ENCODE measurements at regions not wholly inside any gene's neighbourhood (a gene's known extent, or its start where the extent isn't known, plus 50 kb on each side); places are given as distances from the start of the nearest gene placed in this dataset.
A peak's percentile ranks its signal among the peaks of the same experiment; 100 is the strongest.

DNA sequence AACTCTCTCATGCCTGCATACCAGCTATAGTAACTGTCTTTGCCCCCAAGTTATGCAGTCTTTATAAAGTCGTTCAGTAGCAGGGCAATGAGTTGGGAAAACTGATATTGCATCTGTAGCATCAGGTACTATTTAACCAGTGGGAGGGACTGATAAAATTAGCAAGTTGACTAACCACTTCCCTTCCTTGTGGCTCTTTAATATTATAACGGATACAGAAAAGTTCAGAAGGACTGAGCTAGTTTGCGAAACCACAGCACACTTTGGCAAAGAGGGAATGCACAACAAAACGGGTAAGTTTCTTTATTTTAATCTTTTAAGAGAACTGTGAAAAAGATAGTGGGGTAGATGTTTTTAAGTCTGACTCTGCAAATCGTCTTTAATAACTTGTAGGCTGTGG lies 205.3 kb upstream of the HDAC9 start:
- Histone ChIP-seq H3K9me3 (no peaks in the 10 kb centered on the region), H3K36me3 (no peaks in the 10 kb centered on the region), H3K4me1 (peaks cover 0 to 5% (median 0%) of the 10 kb centered on the region in 3 donors), H3K27ac (no peak overlapping the region), H3K27me3 (no peaks in the 10 kb centered on the region), H3K4me3 (no peak overlapping the region)
- intact Hi-C loops (cut with DNase I): no loop called here
- TF ChIP-seq, protein P1, sequence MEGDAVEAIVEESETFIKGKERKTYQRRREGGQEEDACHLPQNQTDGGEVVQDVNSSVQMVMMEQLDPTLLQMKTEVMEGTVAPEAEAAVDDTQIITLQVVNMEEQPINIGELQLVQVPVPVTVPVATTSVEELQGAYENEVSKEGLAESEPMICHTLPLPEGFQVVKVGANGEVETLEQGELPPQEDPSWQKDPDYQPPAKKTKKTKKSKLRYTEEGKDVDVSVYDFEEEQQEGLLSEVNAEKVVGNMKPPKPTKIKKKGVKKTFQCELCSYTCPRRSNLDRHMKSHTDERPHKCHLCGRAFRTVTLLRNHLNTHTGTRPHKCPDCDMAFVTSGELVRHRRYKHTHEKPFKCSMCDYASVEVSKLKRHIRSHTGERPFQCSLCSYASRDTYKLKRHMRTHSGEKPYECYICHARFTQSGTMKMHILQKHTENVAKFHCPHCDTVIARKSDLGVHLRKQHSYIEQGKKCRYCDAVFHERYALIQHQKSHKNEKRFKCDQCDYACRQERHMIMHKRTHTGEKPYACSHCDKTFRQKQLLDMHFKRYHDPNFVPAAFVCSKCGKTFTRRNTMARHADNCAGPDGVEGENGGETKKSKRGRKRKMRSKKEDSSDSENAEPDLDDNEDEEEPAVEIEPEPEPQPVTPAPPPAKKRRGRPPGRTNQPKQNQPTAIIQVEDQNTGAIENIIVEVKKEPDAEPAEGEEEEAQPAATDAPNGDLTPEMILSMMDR (IDR thresholded peaks at IDR 0.05): no peak
- FAIRE-seq (no peak), ATAC-seq (no peak), DNase-seq (no peak)
- WGBS, 2 donors: 42 to 51% methylated on average over 5 of the region's 5 CpGs

GRCh38 chr7:18290865-18291264 lies 204.7 kb upstream of the HDAC9 start:
- no peak overlapping the region for H3K27ac ChIP-seq
- no peak overlapping the region for H3K4me3 ChIP-seq
- H3K4me1 ChIP-seq: peaks cover 0 to 5% (median 0%) of the 10 kb centered on the region in 3 donors
- H3K36me3 ChIP-seq: no peaks in the 10 kb centered on the region
- no peak for ATAC-seq
- intact Hi-C loops (cut with DNase I): no loop called here
- H3K27me3 ChIP-seq: no peaks in the 10 kb centered on the region
- H3K9me3 ChIP-seq: no peaks in the 10 kb centered on the region
- TF ChIP-seq, protein P1 (IDR thresholded peaks at IDR 0.05): no peak
- WGBS, 2 donors: 86 to 89% methylated on average over 1 of the region's 1 CpG
- FAIRE-seq: no peak
- DNase-seq: no peak

- no peak overlapping the region for H3K4me3 ChIP-seq
- FAIRE-seq: no peak
- H3K9me3 ChIP-seq: no peaks in the 10 kb centered on the region
- no peak for ATAC-seq
- no peaks in the 10 kb centered on the region for H3K36me3 ChIP-seq
- no peaks in the 10 kb centered on the region for H3K27me3 ChIP-seq
- intact Hi-C loops (cut with DNase I): no loop called here
- TF ChIP-seq, protein P1 (IDR thresholded peaks at IDR 0.05): no peak
- H3K4me1 ChIP-seq: peaks cover 0 to 5% (median 0%) of the 10 kb centered on the region in 3 donors
- WGBS, 2 donors: 47 to 69% methylated on average over 2 of the region's 2 CpGs
- DNase-seq: no peak
- no peak overlapping the region for H3K27ac ChIP-seq
These were observed 203.0 kb upstream of the HDAC9 start for GRCh38 chr7:18292584-18292983.

- DNase-seq: no peak
These were observed 201.8 kb upstream of the HDAC9 start for GRCh38 chr7:18293759-18294158.

GRCh38 chr7:18294411-18294810 lies 201.1 kb upstream of the HDAC9 start:
- WGBS, 2 donors: 62 to 67% methylated on average over 4 of the region's 4 CpGs
- DNase-seq: no peak
- H3K4me1 ChIP-seq: peaks cover 0 to 1% (median 0%) of the 10 kb centered on the region in 3 donors
- TF ChIP-seq, protein P1 (IDR thresholded peaks at IDR 0.05): no peak
- peak in 1 of 4 donors; percentile 40 for ATAC-seq
- intact Hi-C loops (cut with DNase I): no loop called here
- no peak overlapping the region for H3K27ac ChIP-seq
- no peak for FAIRE-seq
- H3K27me3 ChIP-seq: no peaks in the 10 kb centered on the region
- H3K36me3 ChIP-seq: no peaks in the 10 kb centered on the region
- no peaks in the 10 kb centered on the region for H3K9me3 ChIP-seq
- no peak overlapping the region for H3K4me3 ChIP-seq

More at GRCh38 chr7:18293759-18294158, 201.8 kb upstream of the HDAC9 start:
- ATAC-seq (no peak), FAIRE-seq (no peak)
- TF ChIP-seq, protein P1 (IDR thresholded peaks at IDR 0.05): no peak
- WGBS, 2 donors: 69 to 78% methylated on average over 2 of the region's 2 CpGs
- Histone ChIP-seq H3K27me3 (no peaks in the 10 kb centered on the region), H3K9me3 (no peaks in the 10 kb centered on the region), H3K27ac (no peak overlapping the region), H3K4me1 (peaks cover 0 to 5% (median 0%) of the 10 kb centered on the region in 3 donors), H3K4me3 (no peak overlapping the region), H3K36me3 (no peaks in the 10 kb centered on the region)
- intact Hi-C loops (cut with DNase I): no loop called here

All from pancreas (tissue), 10 donors.